Epithelial cell of proximal tubule (primary cell): ENCODE measurements at regions not wholly inside any gene's neighbourhood (a gene's known extent, or its start where the extent isn't known, plus 50 kb on each side); places are given as distances from the start of the nearest gene placed in this dataset.

Experiments used
- DNase-seq: peaks from one replicate; pipeline ENCODE4 v3.0.0-alpha.2; 2011; ENCODE audit warnings: low read depth
- H3K4me3 ChIP-seq: 2 replicates; pipeline ENCODE4 v1.5.1; 2011; ENCODE audit warnings: low read depth, mild to moderate bottlenecking, low read length
- CTCF ChIP-seq: conservative IDR thresholded peaks from 2 replicates; pipeline ENCODE4 v1.5.1; 2012; ENCODE audit warnings: low read depth, mild to moderate bottlenecking, low read length

GRCh38 chrX:40343319-40343718, 237.5 kb upstream of the ATP6AP2 start:
- DNase-seq, result no peak
- no peak overlapping the region for H3K4me3 ChIP-seq
- no peak for TF ChIP-seq CTCF

GRCh38 chrX:40340116-40340515, 240.7 kb upstream of the ATP6AP2 start:
- H3K4me3 ChIP-seq, result no peak overlapping the region
- no peak for TF ChIP-seq CTCF
- no peak for DNase-seq

- TF ChIP-seq CTCF, result no peak
- no peak for DNase-seq
- H3K4me3 ChIP-seq, result no peak overlapping the region
Observed at GRCh38 chrX:40333344-40333743, 235.6 kb upstream of the BCOR start.

GRCh38 chrX:40331762-40332161, 234.0 kb upstream of the BCOR start:
- no peak for DNase-seq
- H3K4me3 ChIP-seq, result no peak overlapping the region
- no peak for TF ChIP-seq CTCF

GRCh38 chrX:40331353-40331752, 233.6 kb upstream of the BCOR start:
- H3K4me3 ChIP-seq, result no peak overlapping the region
- no peak for TF ChIP-seq CTCF
- no peak for DNase-seq

GRCh38 chrX:40329616-40330015, 231.9 kb upstream of the BCOR start:
- DNase-seq, result no peak
- no peak overlapping the region for H3K4me3 ChIP-seq
- TF ChIP-seq CTCF, result no peak

GRCh38 chrX:40327085-40327484, 229.3 kb upstream of the BCOR start:
- H3K4me3 ChIP-seq, result no peak overlapping the region
- no peak for TF ChIP-seq CTCF
- DNase-seq, result no peak
